CD14-positive monocyte (primary cell): ENCODE measurements at regions not wholly inside any gene's neighbourhood (a gene's known extent, or its start where the extent isn't known, plus 50 kb on each side); places are given as distances from the start of the nearest gene placed in this dataset.

Source experiments
- DNase-seq, 3 donors: peaks; one replicate each; pipeline ENCODE4 v3.0.0-alpha.2; 2011 to 2022
- H2AFZ ChIP-seq: 2 replicates; pipeline ENCODE4 v1.6.0; 2012; ENCODE audit warnings: mild to moderate bottlenecking, low read depth, low read length, inconsistent platforms; ENCODE audit not compliant: insufficient read depth, poor library complexity, severe bottlenecking
- H3K27ac ChIP-seq, 2 donors: 1 replicate in 1 of 2; 2 replicates in 1 of 2; pipeline ENCODE4 v1.5.1; 2012 to 2013; ENCODE audit warnings: low read length in 2 of 2, control low read depth in 1 of 2, inconsistent platforms in 1 of 2, low read depth in 1 of 2, mild to moderate bottlenecking in 1 of 2
- H3K27me3 ChIP-seq, 2 donors: one replicate each; pipeline versions ENCODE4 v1.6.0 to v1.6.1; 2011 to 2013; ENCODE audit warnings: low read length in 2 of 2; ENCODE audit not compliant: control insufficient read depth in 2 of 2, insufficient read depth in 2 of 2
- H3K36me3 ChIP-seq, 2 donors: replicated peaks in 1 of 2; 1 replicate in 1 of 2; 2 replicates in 1 of 2; pipeline versions ENCODE4 v1.5.1 to v1.6.1; 2012 to 2013; ENCODE audit warnings: low read length in 2 of 2, control low read depth in 1 of 2, inconsistent platforms in 1 of 2, mild to moderate bottlenecking in 1 of 2; ENCODE audit not compliant: insufficient read depth in 2 of 2, control insufficient read depth in 1 of 2
- H3K4me1 ChIP-seq, 2 donors: 1 replicate in 1 of 2; 2 replicates in 1 of 2; pipeline versions ENCODE4 v1.5.1 to v1.6.1; 2012 to 2013; ENCODE audit warnings: low read length in 2 of 2, control low read depth in 1 of 2, inconsistent platforms in 1 of 2, mild to moderate bottlenecking in 1 of 2, moderate library complexity in 1 of 2; ENCODE audit not compliant: insufficient read depth in 2 of 2, control insufficient read depth in 1 of 2
- H3K4me2 ChIP-seq: replicated peaks from 2 replicates; pipeline ENCODE3; 2012; ENCODE audit warnings: low read length, moderate library complexity, mild to moderate bottlenecking; ENCODE audit not compliant: poor library complexity, severe bottlenecking; ENCODE audit errors: extremely low read depth
- H3K4me3 ChIP-seq, 3 experiments: fragments of 200-600 bp in 1 of 3; sonication (generic) in 1 of 3; replicated peaks in 1 of 3; 1 replicate in 2 of 3; 2 replicates in 1 of 3; pipeline ENCODE4 v1.5.1; 2011 to 2013; ENCODE audit warnings: low read length in 3 of 3, mild to moderate bottlenecking in 3 of 3, control low read depth in 2 of 3, low read depth in 2 of 3, inconsistent platforms in 1 of 3, moderate library complexity in 1 of 3
- H3K79me2 ChIP-seq: 2 replicates; pipeline ENCODE4 v1.6.0; 2012; ENCODE audit warnings: mild to moderate bottlenecking, control low read depth, inconsistent platforms, low read length, moderate library complexity; ENCODE audit not compliant: insufficient read depth
- H3K9ac ChIP-seq: 2 replicates; pipeline ENCODE4 v1.6.0; 2017; ENCODE audit warnings: low read length, mild to moderate bottlenecking; ENCODE audit not compliant: insufficient read depth, poor library complexity, severe bottlenecking
- H3K9me3 ChIP-seq, 2 donors: replicated peaks in 1 of 2; 1 replicate in 1 of 2; 2 replicates in 1 of 2; pipeline versions ENCODE4 v1.5.1 to v1.6.1; 2012 to 2013; ENCODE audit warnings: low read length in 2 of 2, control low read depth in 1 of 2; ENCODE audit not compliant: control insufficient read depth in 1 of 2, insufficient read depth in 1 of 2
- H4K20me1 ChIP-seq: 2 replicates; pipeline ENCODE4 v1.6.0; 2012; ENCODE audit warnings: mild to moderate bottlenecking, low read length, control low read depth, moderate library complexity; ENCODE audit not compliant: insufficient read depth
- H3K27ac Mint-ChIP-seq, 7 donors: one replicate each; pipeline ENCODE4 v1.8.0; 2020; ENCODE audit warnings: mild to moderate bottlenecking in 7 of 7, mixed read lengths in 7 of 7, moderate library complexity in 6 of 7, inconsistent platforms in 2 of 7
- H3K27me3 Mint-ChIP-seq, 3 donors: one replicate each; pipeline ENCODE4 v1.8.0; 2021 to 2022; ENCODE audit warnings: low read depth in 3 of 3, mild to moderate bottlenecking in 3 of 3, mixed read lengths in 3 of 3, moderate library complexity in 3 of 3, inconsistent platforms in 1 of 3
- H3K36me3 Mint-ChIP-seq, 2 donors: one replicate each; pipeline ENCODE4 v1.8.0; 2020; ENCODE audit warnings: mixed read lengths in 2 of 2, inconsistent platforms in 1 of 2, mild to moderate bottlenecking in 1 of 2
- H3K4me1 Mint-ChIP-seq: one replicate; pipeline ENCODE4 v1.8.0; 2020; ENCODE audit warnings: mild to moderate bottlenecking, mixed read lengths
- H3K4me3 Mint-ChIP-seq, 2 donors: one replicate each; pipeline ENCODE4 v1.8.0; 2020; ENCODE audit warnings: mild to moderate bottlenecking in 2 of 2, mixed read lengths in 2 of 2, moderate library complexity in 1 of 2
- H3K9me3 Mint-ChIP-seq, 7 donors: one replicate each; pipeline ENCODE4 v1.8.0; 2020 to 2022; ENCODE audit warnings: mixed read lengths in 7 of 7, mild to moderate bottlenecking in 6 of 7, moderate library complexity in 6 of 7, inconsistent platforms in 2 of 7
- CTCF ChIP-seq: fragments of 200-600 bp; IDR thresholded peaks from one replicate; pipeline ENCODE4 v1.8.0; 2022; ENCODE audit warnings: antibody characterized with exemption, mild to moderate bottlenecking
- WGBS: methylation state at CpG from one replicate; pipeline ENCODE4 v1.1.5; 2013; ENCODE audit warnings: missing lambda C conversion rate; ENCODE audit not compliant: insufficient coverage; 5-methylcytosine and 5-hydroxymethylcytosine counted together
- intact Hi-C, 2 donors: fragments of 100-400 bp; cut with micrococcal nuclease; formaldehyde crosslinking; loops; one replicate each; pipeline versions ENCODE4 v1.15.0 to v1.15.1; 2023

GRCh38 chr7:81621893-81622292 lies 148.0 kb downstream of the HGF start:
- H3K36me3 Mint-ChIP-seq, result no peaks in the 10 kb centered on the region
- TF ChIP-seq CTCF, result no peak
- no peaks in the 10 kb centered on the region for H3K4me1 ChIP-seq
- no peaks in the 10 kb centered on the region for H3K36me3 ChIP-seq
- no peak overlapping the region for H3K4me2 ChIP-seq
- H3K4me3 ChIP-seq, result no peak overlapping the region
- no peak for DNase-seq
- intact Hi-C loops, result no loop called here
- H2AFZ ChIP-seq, result no peak overlapping the region
- H3K27me3 ChIP-seq, result no peaks in the 10 kb centered on the region
- H3K9ac ChIP-seq, result no peak overlapping the region
- no peaks in the 10 kb centered on the region for H3K4me1 Mint-ChIP-seq
- H4K20me1 ChIP-seq, result no peaks in the 10 kb centered on the region
- H3K27ac Mint-ChIP-seq, result no peak overlapping the region
- H3K27ac ChIP-seq, result no peak overlapping the region
- no peaks in the 10 kb centered on the region for H3K9me3 ChIP-seq
- no CpG with 5 or more reads among the region's 1 CpG for WGBS
- peaks cover 0 to 2% (median 0%) of the 10 kb centered on the region in 3 donors for H3K27me3 Mint-ChIP-seq
- H3K9me3 Mint-ChIP-seq, result no peaks in the 10 kb centered on the region
- H3K79me2 ChIP-seq, result no peaks in the 10 kb centered on the region
- H3K4me3 Mint-ChIP-seq, result no peak overlapping the region

- intact Hi-C loops, result no loop called here
- H3K27me3 Mint-ChIP-seq, result peaks cover 0 to 2% (median 0%) of the 10 kb centered on the region in 3 donors
- Histone ChIP-seq H3K27me3 (no peaks in the 10 kb centered on the region), H3K36me3 (no peaks in the 10 kb centered on the region), H3K9ac (no peak overlapping the region), H3K4me2 (no peak overlapping the region), H3K4me3 (no peak overlapping the region), H4K20me1 (no peaks in the 10 kb centered on the region), H3K4me1 (no peaks in the 10 kb centered on the region), H2AFZ (no peak overlapping the region), H3K9me3 (no peaks in the 10 kb centered on the region), H3K79me2 (no peaks in the 10 kb centered on the region), H3K27ac (no peak overlapping the region)
- H3K4me1 Mint-ChIP-seq, result no peaks in the 10 kb centered on the region
- WGBS, result no CpG with 5 or more reads among the region's 4 CpGs
- no peak overlapping the region for H3K27ac Mint-ChIP-seq
- H3K9me3 Mint-ChIP-seq, result peaks cover 0 to 3% (median 0%) of the 10 kb centered on the region in 7 donors
- no peak overlapping the region for H3K4me3 Mint-ChIP-seq
- no peak for TF ChIP-seq CTCF
- no peaks in the 10 kb centered on the region for H3K36me3 Mint-ChIP-seq
- DNase-seq, result peak in 1 of 3 donors; percentile 7
Observed at GRCh38 chr7:81618396-81619014, 151.3 kb downstream of the HGF start.
